Stimulated activated effector memory CD8-positive, alpha-beta T cell treated with anti-CD3 and anti-CD28 coated beads, Interleukin-12 subunit alpha, Interleukin-12 subunit beta, amount 100 ng/mL, for 72 hours (primary cell): ENCODE measurements at regions not wholly inside any gene's neighbourhood (a gene's known extent, or its start where the extent isn't known, plus 50 kb on each side); places are given as distances from the start of the nearest gene placed in this dataset.

ENCODE experiments used
- ATAC-seq: fragments of 150-1000 bp; cut with Tn5 transposase; 2 replicates; pipeline ENCODE4 v1.10.0; 2021
- DNase-seq, 2 donors: peaks; one replicate each; pipeline ENCODE4 v3.0.0; 2021 to 2022; ENCODE audit warnings: low spot score in 2 of 2
- H3K27ac Mint-ChIP-seq: one replicate; pipeline ENCODE4 v1.8.0; 2022; ENCODE audit warnings: mild to moderate bottlenecking, mixed read lengths
- H3K36me3 Mint-ChIP-seq: one replicate; pipeline ENCODE4 v1.8.0; 2022; ENCODE audit warnings: mild to moderate bottlenecking, mixed read lengths
- H3K4me1 Mint-ChIP-seq: one replicate; pipeline ENCODE4 v1.8.0; 2022; ENCODE audit warnings: mixed read lengths
- H3K4me3 Mint-ChIP-seq: one replicate; pipeline ENCODE4 v1.8.0; 2022; ENCODE audit warnings: mild to moderate bottlenecking, mixed read lengths
- H3K9me3 Mint-ChIP-seq: one replicate; pipeline ENCODE4 v1.8.0; 2022; ENCODE audit warnings: mixed read lengths

DNA sequence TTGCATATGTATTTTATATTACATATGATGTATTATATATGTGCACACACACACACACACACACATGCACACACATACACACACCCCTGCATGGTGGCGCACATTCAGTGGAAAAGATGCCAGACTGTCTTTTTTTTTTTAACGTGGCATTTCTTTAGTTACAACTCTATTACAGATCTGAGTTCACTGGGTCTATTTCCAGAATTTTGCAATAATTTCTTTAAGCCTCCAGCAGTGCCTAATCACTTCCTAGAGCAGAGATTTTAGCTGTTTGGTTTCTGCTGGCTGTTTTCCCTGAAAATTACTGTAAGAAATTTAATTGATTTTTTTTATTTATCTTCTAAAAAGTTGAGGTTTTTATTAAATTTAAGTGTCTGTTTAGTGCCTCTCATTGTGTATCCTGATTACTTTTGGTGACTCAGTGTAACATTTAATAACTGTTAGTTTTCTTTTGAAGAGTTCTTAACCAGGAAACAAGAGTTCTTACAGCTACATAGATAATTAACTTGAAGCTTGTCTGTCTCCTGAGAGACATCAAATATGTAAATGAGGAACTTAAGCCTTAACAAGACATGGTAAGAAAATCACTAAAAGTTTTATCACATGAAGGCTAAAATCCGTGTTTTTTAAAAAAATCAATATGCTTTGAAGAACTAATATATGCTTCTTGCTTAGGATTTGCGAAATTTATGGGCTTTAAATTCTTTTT, 232.0 kb downstream of the MDFIC start:
- no peak overlapping the region for H3K27ac Mint-ChIP-seq
- no peaks in the 10 kb centered on the region for H3K36me3 Mint-ChIP-seq
- no peak for ATAC-seq
- no peaks in the 10 kb centered on the region for H3K4me1 Mint-ChIP-seq
- H3K4me3 Mint-ChIP-seq = no peak overlapping the region
- no peak for DNase-seq
- H3K9me3 Mint-ChIP-seq = no peaks in the 10 kb centered on the region

DNA sequence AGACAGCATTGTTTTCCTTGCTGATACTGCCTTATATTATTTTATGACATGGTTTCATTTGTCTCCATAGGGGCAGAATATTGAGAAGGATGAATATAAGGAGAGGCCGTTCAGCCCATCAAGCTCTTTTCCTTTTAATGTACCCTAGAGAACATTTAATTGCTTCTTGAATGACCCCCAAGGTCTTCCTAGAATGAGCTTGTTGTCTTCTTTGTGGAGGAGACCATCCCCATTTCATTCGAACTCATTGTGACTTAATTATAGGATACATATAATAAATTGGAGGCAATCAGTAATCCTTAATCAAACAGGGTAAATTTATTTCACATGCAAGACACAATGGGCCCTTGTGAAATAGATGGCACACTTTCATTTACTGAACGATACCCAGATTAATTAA, 231.3 kb downstream of the MDFIC start:
- no peaks in the 10 kb centered on the region for H3K9me3 Mint-ChIP-seq
- H3K27ac Mint-ChIP-seq = no peak overlapping the region
- no peaks in the 10 kb centered on the region for H3K36me3 Mint-ChIP-seq
- DNase-seq (no peak), ATAC-seq (no peak)
- H3K4me1 Mint-ChIP-seq = no peaks in the 10 kb centered on the region
- no peak overlapping the region for H3K4me3 Mint-ChIP-seq

DNA sequence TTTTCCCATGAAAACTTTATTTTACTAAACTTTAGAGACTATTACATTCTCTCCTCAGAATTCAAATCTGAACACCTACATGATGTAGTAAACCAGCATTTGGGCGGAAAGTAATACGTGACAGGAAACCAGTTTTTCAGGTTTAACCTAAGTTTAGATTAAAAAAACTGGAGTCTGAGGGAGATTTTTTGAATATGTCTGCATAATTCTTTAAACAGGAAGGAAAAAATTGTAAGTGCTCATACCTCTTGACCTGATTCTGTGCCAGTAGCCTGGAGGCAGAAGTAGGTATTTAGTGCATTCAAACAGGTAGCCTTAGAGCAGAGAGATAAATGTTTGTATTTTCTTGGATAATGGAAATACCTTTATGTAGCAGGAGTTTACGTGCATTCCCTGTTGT, 224.3 kb downstream of the MDFIC start:
- Mint-ChIP-seq H3K27ac (no peak overlapping the region), H3K4me1 (peaks cover 9% of the 10 kb centered on the region), H3K4me3 (no peak overlapping the region), H3K9me3 (no peaks in the 10 kb centered on the region), H3K36me3 (no peaks in the 10 kb centered on the region)
- no peak for DNase-seq
- peak; percentile 48 for ATAC-seq

DNA sequence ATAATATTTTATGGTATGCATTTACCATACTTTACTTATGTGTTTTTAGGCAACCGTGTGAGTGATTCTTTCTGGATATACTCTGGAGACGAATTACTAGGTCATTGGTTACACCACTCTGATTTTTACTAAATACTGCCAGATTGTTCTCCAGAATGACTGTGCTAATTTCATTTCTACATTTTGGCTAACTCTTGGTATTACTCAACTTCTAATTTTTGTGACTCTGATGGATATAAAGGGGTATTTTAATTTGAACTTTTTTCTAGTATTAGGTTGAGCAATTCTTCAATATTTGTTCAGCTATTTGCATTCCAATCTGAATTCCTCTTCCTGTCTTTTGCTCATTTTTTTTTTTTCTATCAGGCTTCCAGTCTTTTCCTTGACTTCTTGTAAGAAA, 223.6 kb downstream of the MDFIC start:
- ATAC-seq (peak; percentile 91), DNase-seq (no peak)
- H3K9me3 Mint-ChIP-seq = no peaks in the 10 kb centered on the region
- no peak overlapping the region for H3K4me3 Mint-ChIP-seq
- H3K4me1 Mint-ChIP-seq = peaks cover 9% of the 10 kb centered on the region
- H3K36me3 Mint-ChIP-seq = no peaks in the 10 kb centered on the region
- no peak overlapping the region for H3K27ac Mint-ChIP-seq

DNA sequence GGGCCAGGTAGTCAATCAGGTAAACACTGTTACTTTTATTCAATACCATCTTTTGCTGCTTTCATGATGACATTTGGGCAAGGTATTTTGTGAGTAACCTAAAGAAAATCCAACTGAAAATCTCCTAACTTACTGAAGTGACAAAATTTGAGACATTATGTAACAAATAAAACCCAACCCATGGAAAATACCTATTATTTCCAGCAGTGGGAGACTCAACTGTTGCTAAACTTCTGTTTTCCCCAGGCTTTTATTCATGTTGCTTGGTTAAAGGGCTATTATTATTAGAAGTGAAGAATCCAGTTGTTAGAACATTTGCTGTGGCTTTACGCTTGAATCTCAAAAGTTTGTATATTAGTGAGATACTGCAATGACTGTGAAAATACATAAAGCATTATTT, 215.9 kb downstream of the MDFIC start:
- H3K4me3 Mint-ChIP-seq = no peak overlapping the region
- H3K36me3 Mint-ChIP-seq = no peaks in the 10 kb centered on the region
- peaks cover 6% of the 10 kb centered on the region for H3K9me3 Mint-ChIP-seq
- ATAC-seq (no peak), DNase-seq (no peak)
- H3K27ac Mint-ChIP-seq = no peak overlapping the region
- H3K4me1 Mint-ChIP-seq = peaks cover 6% of the 10 kb centered on the region

DNA sequence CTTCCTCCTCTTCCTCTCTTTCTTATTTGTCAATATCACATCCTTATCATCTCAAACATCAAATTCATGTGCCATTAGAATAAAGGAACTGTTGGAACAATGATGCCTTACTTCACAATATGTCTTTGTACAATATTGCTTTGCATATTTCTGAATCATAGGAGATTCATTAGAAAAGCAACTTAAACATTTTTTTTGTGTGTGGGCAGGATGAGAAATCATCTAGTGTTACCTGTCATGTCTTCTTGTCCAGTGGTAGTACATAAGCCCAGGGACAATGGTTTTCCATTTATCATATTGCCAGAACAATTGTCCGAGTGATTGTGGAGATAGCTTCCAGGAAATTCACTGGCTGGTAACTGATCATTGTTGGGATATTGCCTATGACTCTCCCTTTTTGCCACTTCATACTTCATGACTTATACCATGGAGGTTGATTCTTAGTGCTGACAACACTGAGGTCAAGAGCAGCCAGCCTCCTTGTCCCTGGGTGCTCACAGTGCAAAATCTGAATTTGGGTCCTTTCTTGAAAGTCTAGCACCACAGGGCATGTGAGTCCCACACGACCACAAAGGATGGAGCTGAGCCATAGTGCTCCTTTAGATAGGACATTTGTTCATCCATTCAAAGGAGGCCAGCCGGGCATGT, 215.0 kb downstream of the MDFIC start:
- Mint-ChIP-seq H3K4me3 (no peak overlapping the region), H3K36me3 (no peaks in the 10 kb centered on the region), H3K4me1 (peaks cover 6% of the 10 kb centered on the region), H3K27ac (peak overlapping the region; percentile 18), H3K9me3 (peaks cover 6% of the 10 kb centered on the region)
- no peak for DNase-seq
- ATAC-seq = peak; percentile 58

DNA sequence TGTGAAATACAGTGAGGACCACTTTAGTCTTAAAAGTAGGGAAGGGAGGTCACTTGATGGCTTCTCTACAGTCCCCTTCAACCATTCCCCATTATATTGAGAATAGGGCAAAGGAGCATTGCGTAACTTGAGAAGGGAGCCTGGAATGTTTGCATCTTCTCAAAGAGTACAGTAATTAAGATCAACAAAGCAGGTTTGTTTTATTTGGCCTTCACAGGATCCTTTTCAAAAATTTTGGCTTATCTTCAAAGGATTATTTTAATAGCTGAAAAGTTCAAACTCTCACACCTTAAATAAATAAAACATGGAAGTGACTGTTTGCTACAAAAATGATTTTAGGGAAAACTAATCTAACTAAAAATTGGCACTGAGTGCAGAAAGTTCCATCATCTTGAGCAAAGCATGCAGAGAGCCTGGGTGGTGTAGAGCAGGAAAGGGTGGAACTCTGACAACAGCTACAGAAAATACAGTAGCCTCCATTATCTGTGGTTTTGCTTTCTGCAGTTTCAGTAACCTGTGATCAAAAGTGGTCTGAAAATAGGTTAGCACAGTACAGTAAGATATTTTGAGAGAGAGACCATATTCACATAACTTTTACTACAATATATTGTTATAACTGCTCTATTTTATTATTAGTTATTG, 214.0 kb downstream of the MDFIC start:
- peaks cover 6% of the 10 kb centered on the region for H3K4me1 Mint-ChIP-seq
- ATAC-seq = peak; percentile 55
- peaks cover 6% of the 10 kb centered on the region for H3K9me3 Mint-ChIP-seq
- H3K27ac Mint-ChIP-seq = no peak overlapping the region
- no peak for DNase-seq
- H3K36me3 Mint-ChIP-seq = no peaks in the 10 kb centered on the region
- no peak overlapping the region for H3K4me3 Mint-ChIP-seq

DNA sequence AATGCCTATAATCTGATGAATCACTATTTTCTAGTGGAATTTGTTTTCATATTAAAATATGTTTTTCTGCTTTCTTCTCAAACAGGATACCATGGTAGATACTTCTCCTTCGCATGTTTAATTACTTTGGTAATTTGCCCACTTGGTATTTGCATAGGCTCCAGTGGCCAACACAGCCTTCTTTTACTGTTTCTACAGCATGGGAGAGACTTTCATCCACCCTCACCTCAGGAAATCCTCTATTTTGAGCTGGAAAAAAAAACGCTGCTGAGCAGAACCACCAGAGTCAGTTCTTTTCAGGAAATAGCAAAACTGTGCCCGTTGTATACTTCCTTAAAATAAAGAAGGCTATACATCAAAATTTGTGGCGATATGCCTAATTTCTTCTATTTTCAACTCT, 213.3 kb downstream of the MDFIC start:
- ATAC-seq (no peak), DNase-seq (no peak)
- no peaks in the 10 kb centered on the region for H3K36me3 Mint-ChIP-seq
- H3K4me3 Mint-ChIP-seq = no peak overlapping the region
- H3K9me3 Mint-ChIP-seq = peaks cover 6% of the 10 kb centered on the region
- peaks cover 6% of the 10 kb centered on the region for H3K4me1 Mint-ChIP-seq
- no peak overlapping the region for H3K27ac Mint-ChIP-seq

DNA sequence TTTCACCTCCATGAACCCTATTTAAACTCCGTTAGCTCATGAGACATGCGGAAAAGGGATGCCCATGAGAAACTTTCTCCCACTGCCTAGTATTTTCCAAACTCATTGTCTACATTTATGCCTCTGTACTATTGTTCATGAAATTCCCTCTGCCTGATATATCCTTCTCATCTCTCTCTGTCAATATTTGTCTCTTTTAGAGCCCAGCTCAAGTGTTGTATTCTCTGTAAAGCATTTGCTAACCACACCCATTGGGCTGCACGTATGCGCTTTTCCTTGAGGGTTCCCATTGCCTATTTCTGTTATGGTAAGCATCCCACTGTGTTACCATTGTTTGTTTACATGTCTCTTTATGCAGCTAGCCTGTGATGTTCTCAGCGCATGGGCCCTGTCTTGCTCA, 211.4 kb downstream of the MDFIC start:
- Mint-ChIP-seq H3K9me3 (peaks cover 6% of the 10 kb centered on the region), H3K27ac (no peak overlapping the region), H3K4me3 (no peak overlapping the region), H3K4me1 (peaks cover 6% of the 10 kb centered on the region), H3K36me3 (no peaks in the 10 kb centered on the region)
- DNase-seq (no peak), ATAC-seq (no peak)

DNA sequence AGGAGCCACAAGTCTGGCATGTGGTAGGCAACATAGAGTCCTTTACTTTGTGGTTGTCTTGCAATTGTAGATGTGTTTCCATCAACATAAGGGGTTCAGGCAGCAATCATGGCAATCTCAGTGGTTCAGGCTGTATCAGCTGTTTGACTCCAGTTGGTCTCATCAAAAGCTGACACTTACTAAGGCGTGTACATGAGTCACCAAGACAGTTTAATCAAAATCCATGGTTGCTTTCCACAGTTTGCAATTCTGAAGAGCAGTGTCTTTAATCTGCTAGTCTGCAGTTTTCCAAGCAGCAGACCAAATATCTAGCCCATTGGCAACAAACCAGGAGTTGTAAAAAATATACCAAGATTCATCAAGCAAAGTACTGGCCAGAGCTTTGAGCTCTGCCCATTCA, 210.2 kb downstream of the MDFIC start:
- Mint-ChIP-seq H3K27ac (no peak overlapping the region), H3K36me3 (no peaks in the 10 kb centered on the region), H3K9me3 (peaks cover 6% of the 10 kb centered on the region), H3K4me3 (no peak overlapping the region), H3K4me1 (peaks cover 6% of the 10 kb centered on the region)
- ATAC-seq (no peak), DNase-seq (no peak)

DNA sequence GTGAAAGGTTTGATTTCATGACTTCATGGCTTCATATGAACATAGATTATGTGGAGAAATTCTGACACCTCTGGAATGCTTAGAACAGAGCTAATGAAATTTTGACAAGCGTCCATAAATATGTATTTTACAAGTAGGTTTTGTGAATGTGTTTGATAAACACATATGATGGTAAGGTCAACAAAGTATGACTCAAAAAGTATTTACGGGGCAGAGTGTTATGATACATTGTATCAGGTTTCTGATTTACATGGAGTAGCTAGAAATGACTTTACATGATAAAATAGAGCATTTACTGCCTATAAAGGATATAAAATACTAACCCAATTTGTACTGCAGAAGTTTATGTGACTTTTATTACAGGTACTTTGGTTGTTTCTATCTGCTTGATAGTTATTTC, 206.3 kb downstream of the MDFIC start:
- Mint-ChIP-seq H3K4me1 (no peaks in the 10 kb centered on the region), H3K9me3 (peaks cover under 1% of the 10 kb centered on the region), H3K36me3 (no peaks in the 10 kb centered on the region), H3K4me3 (no peak overlapping the region), H3K27ac (no peak overlapping the region)
- ATAC-seq (peak; percentile 44), DNase-seq (no peak)

DNA sequence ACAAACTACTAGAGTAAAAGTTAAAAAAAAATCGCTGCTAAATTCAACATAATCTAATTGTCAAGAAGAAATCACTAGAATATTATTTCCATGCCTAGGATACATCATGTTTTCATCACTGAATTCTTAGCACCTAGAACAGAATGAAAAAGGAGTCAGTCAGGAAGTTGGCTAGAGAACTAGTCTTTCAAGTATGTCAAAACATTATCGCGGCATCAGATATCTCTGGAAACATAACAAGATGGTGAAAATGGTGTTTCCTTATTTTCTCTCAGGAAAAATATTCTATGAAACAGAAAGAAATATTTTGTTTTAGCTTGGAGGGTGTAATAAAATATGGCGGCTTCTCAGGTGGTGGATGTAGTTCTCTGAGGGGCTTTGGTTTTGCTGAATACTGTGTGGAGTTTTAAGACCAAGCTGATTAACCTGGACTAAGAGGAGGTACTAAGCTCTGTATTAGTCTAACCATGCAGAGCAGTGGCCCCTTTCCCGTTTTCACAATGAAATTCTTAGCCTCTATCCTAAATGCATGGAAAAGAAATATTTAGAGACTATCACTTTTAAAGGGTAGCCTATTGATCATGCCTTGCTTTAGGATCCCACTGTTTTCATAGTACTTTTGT, 205.6 kb downstream of the MDFIC start:
- no peak for DNase-seq
- no peak for ATAC-seq
- H3K9me3 Mint-ChIP-seq = no peaks in the 10 kb centered on the region
- peaks cover 1% of the 10 kb centered on the region for H3K4me1 Mint-ChIP-seq
- no peaks in the 10 kb centered on the region for H3K36me3 Mint-ChIP-seq
- no peak overlapping the region for H3K4me3 Mint-ChIP-seq
- no peak overlapping the region for H3K27ac Mint-ChIP-seq

DNA sequence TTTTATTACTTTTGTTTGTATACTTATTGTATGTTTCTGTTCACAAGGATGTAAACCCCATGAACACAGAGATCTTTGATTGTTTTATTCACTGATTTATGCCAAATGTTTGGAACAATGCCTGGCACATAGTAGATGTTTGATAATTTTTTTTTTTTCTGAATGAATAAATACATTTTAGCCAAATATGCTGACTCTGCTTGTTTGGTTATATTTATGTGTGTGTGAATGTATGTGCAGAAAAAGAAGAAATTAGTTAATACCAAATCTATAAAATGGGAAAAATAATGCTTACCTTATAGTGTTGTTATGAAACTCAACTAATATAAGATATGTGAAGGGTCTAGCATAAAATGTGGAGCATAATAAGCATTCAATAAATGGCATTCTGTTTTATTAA, 203.9 kb downstream of the MDFIC start:
- Mint-ChIP-seq H3K9me3 (no peaks in the 10 kb centered on the region), H3K36me3 (no peaks in the 10 kb centered on the region), H3K27ac (no peak overlapping the region), H3K4me1 (peaks cover 5% of the 10 kb centered on the region), H3K4me3 (no peak overlapping the region)
- ATAC-seq (no peak), DNase-seq (no peak)

DNA sequence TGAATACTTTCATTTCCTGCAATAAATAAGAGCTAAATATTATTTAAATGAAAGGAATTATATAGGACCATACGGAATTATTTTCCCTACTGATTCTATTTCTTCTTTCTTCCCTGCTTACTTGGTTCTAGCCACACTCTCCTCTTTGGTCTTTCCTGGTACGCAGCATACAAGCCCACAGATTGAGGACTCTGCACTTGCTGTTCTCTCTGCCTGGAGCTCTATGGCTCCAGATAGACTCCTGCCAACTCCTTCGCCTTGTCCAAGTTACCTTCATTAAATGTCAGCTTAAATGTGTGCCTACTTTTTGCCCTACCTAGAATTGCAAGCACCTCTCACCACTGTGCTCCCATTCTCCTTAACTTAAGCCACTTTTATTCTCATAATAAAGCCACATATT, 203.4 kb downstream of the MDFIC start:
- H3K36me3 Mint-ChIP-seq = no peaks in the 10 kb centered on the region
- DNase-seq (no peak), ATAC-seq (no peak)
- H3K4me1 Mint-ChIP-seq = peaks cover 5% of the 10 kb centered on the region
- no peaks in the 10 kb centered on the region for H3K9me3 Mint-ChIP-seq
- H3K4me3 Mint-ChIP-seq = no peak overlapping the region
- H3K27ac Mint-ChIP-seq = no peak overlapping the region

DNA sequence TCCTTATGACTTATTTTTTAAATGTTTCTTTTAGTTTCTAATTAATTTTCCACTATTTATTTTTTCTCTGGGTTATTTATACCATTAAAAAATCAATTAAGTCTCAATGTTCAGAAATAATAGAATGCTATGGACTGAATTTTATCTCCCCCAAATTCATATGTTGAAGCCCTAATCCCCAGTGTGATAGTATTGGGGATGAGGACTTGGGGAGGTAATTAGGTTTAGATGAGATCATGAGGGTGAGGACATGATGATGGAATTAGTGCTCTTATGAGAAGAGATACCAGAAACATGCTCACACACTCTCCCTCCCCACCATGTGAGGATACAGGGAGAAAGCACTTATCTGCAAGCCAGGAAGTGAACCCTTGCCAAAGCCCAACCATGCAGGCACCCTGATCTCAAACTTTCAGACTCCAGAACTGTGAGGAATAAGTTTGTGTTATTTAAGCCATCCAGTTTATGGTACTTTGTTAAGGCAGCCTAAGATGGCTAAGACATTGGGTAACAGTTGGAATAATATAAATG, 202.6 kb downstream of the MDFIC start:
- Mint-ChIP-seq H3K27ac (no peak overlapping the region), H3K36me3 (no peaks in the 10 kb centered on the region), H3K4me1 (peaks cover 5% of the 10 kb centered on the region), H3K4me3 (no peak overlapping the region), H3K9me3 (no peaks in the 10 kb centered on the region)
- no peak for ATAC-seq
- no peak for DNase-seq
